Neuronal stem cell (in vitro differentiated cells): ENCODE measurements at regions not wholly inside any gene's neighbourhood (a gene's known extent, or its start where the extent isn't known, plus 50 kb on each side); places are given as distances from the start of the nearest gene placed in this dataset.

ENCODE experiments used
- DNase-seq: peaks from one replicate; pipeline ENCODE4 v3.0.0-alpha.2; 2013; ENCODE audit warnings: low spot score
- H2AFZ ChIP-seq: one replicate; pipeline ENCODE4 v1.6.1; 2013; ENCODE audit warnings: mild to moderate bottlenecking, low read length, inconsistent platforms
- H2AK5ac ChIP-seq: 2 replicates; pipeline ENCODE4 v1.6.1; 2013; ENCODE audit warnings: low read depth, mild to moderate bottlenecking, inconsistent platforms, low read length, moderate library complexity, mixed read lengths
- H2BK120ac ChIP-seq: 2 replicates; pipeline ENCODE4 v1.6.1; 2013; ENCODE audit warnings: low read depth, mild to moderate bottlenecking, inconsistent platforms, low read length, moderate library complexity, mixed read lengths
- H2BK12ac ChIP-seq: one replicate; pipeline ENCODE4 v1.6.1; 2013; ENCODE audit warnings: low read length, inconsistent platforms
- H2BK15ac ChIP-seq: 2 replicates; pipeline ENCODE4 v1.6.1; 2013; ENCODE audit warnings: mild to moderate bottlenecking, low read length, inconsistent platforms, mixed read lengths
- H2BK5ac ChIP-seq: one replicate; pipeline ENCODE4 v1.6.1; 2013; ENCODE audit warnings: inconsistent platforms, mild to moderate bottlenecking, low read length, moderate library complexity
- H3K14ac ChIP-seq: one replicate; pipeline ENCODE4 v1.6.1; 2013; ENCODE audit warnings: low read length, inconsistent platforms
- H3K18ac ChIP-seq: 2 replicates; pipeline ENCODE4 v1.6.1; 2013; ENCODE audit warnings: low read length, inconsistent platforms
- H3K23ac ChIP-seq: 2 replicates; pipeline ENCODE4 v1.6.1; 2013; ENCODE audit warnings: low read depth, mild to moderate bottlenecking, mixed read lengths, low read length, inconsistent platforms; ENCODE audit not compliant: poor library complexity
- H3K27ac ChIP-seq: replicated peaks from 3 replicates; pipeline ENCODE4 v1.5.1; 2013; ENCODE audit warnings: low read length, inconsistent platforms
- H3K27me3 ChIP-seq, 3 experiments: 2 replicates each; pipeline ENCODE4 v1.6.1; 2013; ENCODE audit warnings: low read length in 3 of 3, mild to moderate bottlenecking in 2 of 3, inconsistent platforms in 1 of 3, low read depth in 1 of 3, mixed read lengths in 1 of 3, moderate library complexity in 1 of 3; ENCODE audit not compliant: control insufficient read depth in 3 of 3, insufficient read depth in 3 of 3
- H3K36me3 ChIP-seq, 2 donors: replicated peaks in 1 of 2; 2 replicates each; pipeline ENCODE4 v1.6.1; 2013; ENCODE audit warnings: low read length in 2 of 2; ENCODE audit not compliant: control insufficient read depth in 2 of 2, insufficient read depth in 2 of 2
- H3K4ac ChIP-seq: 2 replicates; pipeline ENCODE4 v1.6.1; 2013; ENCODE audit warnings: inconsistent platforms, mild to moderate bottlenecking, low read length, moderate library complexity
- H3K4me1 ChIP-seq, 2 donors: 1 replicate in 1 of 2; 2 replicates in 1 of 2; pipeline ENCODE4 v1.6.1; 2013; ENCODE audit warnings: low read length in 2 of 2, low read depth in 1 of 2; ENCODE audit not compliant: control insufficient read depth in 2 of 2, insufficient read depth in 1 of 2
- H3K4me2 ChIP-seq: one replicate; pipeline ENCODE4 v1.6.1; 2013; ENCODE audit warnings: mild to moderate bottlenecking, low read length, inconsistent platforms; ENCODE audit not compliant: insufficient read depth, poor library complexity, severe bottlenecking
- H3K4me3 ChIP-seq, 2 donors: 2 replicates each; pipeline ENCODE4 v1.5.1; 2013; ENCODE audit warnings: low read length in 2 of 2, mild to moderate bottlenecking in 2 of 2, inconsistent platforms in 1 of 2, moderate library complexity in 1 of 2
- H3K79me1 ChIP-seq: one replicate; pipeline ENCODE4 v1.6.1; 2013; ENCODE audit warnings: low read depth, mild to moderate bottlenecking, inconsistent platforms, low read length, moderate library complexity
- H3K9ac ChIP-seq: one replicate; pipeline ENCODE4 v1.6.1; 2013; ENCODE audit warnings: mild to moderate bottlenecking, low read depth, low read length, inconsistent platforms; ENCODE audit not compliant: poor library complexity
- H3K9me3 ChIP-seq, 2 donors: replicated peaks in 1 of 2; 2 replicates each; pipeline versions ENCODE3 to v1.6.1; 2013; ENCODE audit warnings: low read length in 2 of 2, mild to moderate bottlenecking in 2 of 2, inconsistent platforms in 1 of 2, low read depth in 1 of 2, mixed read lengths in 1 of 2, moderate library complexity in 1 of 2; ENCODE audit not compliant: control insufficient read depth in 2 of 2, insufficient read depth in 1 of 2
- H4K8ac ChIP-seq: one replicate; pipeline ENCODE4 v1.6.1; 2013; ENCODE audit warnings: low read depth, mild to moderate bottlenecking, inconsistent platforms, low read length, moderate library complexity
- H4K91ac ChIP-seq: one replicate; pipeline ENCODE4 v1.6.1; 2013; ENCODE audit warnings: low read length, low read depth, mild to moderate bottlenecking, inconsistent platforms; ENCODE audit not compliant: poor library complexity
- WGBS, 2 donors: extraction: QIAGEN DNeasy Blood & Tissue Kit; methylation state at CpG; one replicate each; pipeline ENCODE4 v1.1.7; 2013; ENCODE audit warnings: missing lambda C conversion rate in 2 of 2, mixed read lengths in 1 of 2; ENCODE audit not compliant: insufficient read length in 2 of 2, insufficient replicate concordance in 1 of 2; ENCODE audit errors: extremely low coverage in 2 of 2; 5-methylcytosine and 5-hydroxymethylcytosine counted together

- Histone ChIP-seq H3K4ac (no peak overlapping the region), H3K9ac (no peak overlapping the region), H3K79me1 (no peaks in the 10 kb centered on the region), H2BK15ac (no peak overlapping the region), H2AFZ (no peak overlapping the region), H3K36me3 (no peaks in the 10 kb centered on the region), H3K14ac (no peak overlapping the region), H3K27ac (no peak overlapping the region), H3K18ac (no peak overlapping the region), H3K4me3 (no peak overlapping the region), H4K8ac (no peak overlapping the region), H2BK12ac (no peak overlapping the region), H2BK5ac (no peak overlapping the region), H3K23ac (no peak overlapping the region), H3K4me1 (no peaks in the 10 kb centered on the region), H2BK120ac (no peak overlapping the region), H3K9me3 (no peaks in the 10 kb centered on the region), H4K91ac (no peak overlapping the region), H3K4me2 (no peak overlapping the region), H3K27me3 (no peaks in the 10 kb centered on the region), H2AK5ac (no peak overlapping the region)
- no CpG with 5 or more reads among the region's 1 CpG for WGBS, 2 donors
- DNase-seq = no peak
Measured at GRCh38 chr1:239262538-239262937, 123.8 kb upstream of the CHRM3 start.

GRCh38 chr1:239261521-239261920, 124.8 kb upstream of the CHRM3 start:
- no CpG with 5 or more reads among the region's 2 CpGs for WGBS, 2 donors
- Histone ChIP-seq H3K79me1 (no peaks in the 10 kb centered on the region), H3K36me3 (no peaks in the 10 kb centered on the region), H3K4me2 (no peak overlapping the region), H3K9ac (no peak overlapping the region), H3K23ac (no peak overlapping the region), H2AFZ (no peak overlapping the region), H3K27me3 (no peaks in the 10 kb centered on the region), H3K27ac (no peak overlapping the region), H2BK120ac (no peak overlapping the region), H3K4ac (no peak overlapping the region), H4K8ac (no peak overlapping the region), H2AK5ac (no peak overlapping the region), H3K14ac (no peak overlapping the region), H3K9me3 (peaks cover 0 to 2% of the 10 kb centered on the region in 2 donors), H2BK12ac (no peak overlapping the region), H4K91ac (no peak overlapping the region), H2BK5ac (no peak overlapping the region), H3K4me1 (no peaks in the 10 kb centered on the region), H3K4me3 (no peak overlapping the region), H3K18ac (no peak overlapping the region), H2BK15ac (no peak overlapping the region)
- DNase-seq = no peak

DNA sequence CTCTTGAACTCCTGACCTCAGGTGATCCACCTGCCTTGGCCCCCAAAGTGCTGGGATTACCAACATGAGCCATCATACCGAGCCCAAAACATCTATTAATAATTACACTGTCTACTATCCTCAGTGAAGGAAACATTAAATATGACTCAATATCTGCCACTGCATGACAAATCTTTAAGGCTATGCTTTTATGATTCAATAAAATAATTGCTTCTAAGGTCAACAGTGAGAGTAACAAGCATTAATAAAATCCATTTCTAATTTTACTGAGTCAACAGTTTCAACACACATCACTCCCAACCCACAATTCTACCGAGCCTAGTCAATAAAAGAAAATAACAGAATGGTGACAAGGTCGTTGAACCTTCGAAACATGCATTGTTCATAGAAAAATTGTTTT, 125.5 kb upstream of the CHRM3 start:
- Histone ChIP-seq H3K4me3 (no peak overlapping the region), H2AK5ac (no peak overlapping the region), H3K4ac (no peak overlapping the region), H3K27ac (no peak overlapping the region), H2BK12ac (no peak overlapping the region), H4K8ac (no peak overlapping the region), H2AFZ (no peak overlapping the region), H2BK15ac (no peak overlapping the region), H3K14ac (no peak overlapping the region), H3K18ac (no peak overlapping the region), H2BK120ac (no peak overlapping the region), H2BK5ac (no peak overlapping the region), H3K4me2 (no peak overlapping the region), H3K9me3 (peaks cover 0 to 2% of the 10 kb centered on the region in 2 donors), H3K23ac (no peak overlapping the region), H4K91ac (no peak overlapping the region), H3K9ac (no peak overlapping the region), H3K4me1 (no peaks in the 10 kb centered on the region), H3K27me3 (no peaks in the 10 kb centered on the region), H3K36me3 (no peaks in the 10 kb centered on the region), H3K79me1 (no peaks in the 10 kb centered on the region)
- DNase-seq = no peak
- WGBS, 2 donors = no CpG with 5 or more reads among the region's 4 CpGs

GRCh38 chr1:239255628-239256160, 130.7 kb upstream of the CHRM3 start:
- no peak overlapping the region for H2BK15ac ChIP-seq
- no peak overlapping the region for H4K91ac ChIP-seq
- H3K27ac ChIP-seq = no peak overlapping the region
- H2AK5ac ChIP-seq = no peak overlapping the region
- DNase-seq = no peak
- H3K4me3 ChIP-seq = no peak overlapping the region
- H3K14ac ChIP-seq = no peak overlapping the region
- no peak overlapping the region for H4K8ac ChIP-seq
- H3K36me3 ChIP-seq = no peaks in the 10 kb centered on the region
- H3K18ac ChIP-seq = peak overlapping the region; percentile 13
- H3K4ac ChIP-seq = no peak overlapping the region
- no peak overlapping the region for H2BK5ac ChIP-seq
- no peak overlapping the region for H3K9ac ChIP-seq
- peaks cover 2% of the 10 kb centered on the region in 2 donors for H3K4me1 ChIP-seq
- H3K79me1 ChIP-seq = no peaks in the 10 kb centered on the region
- H3K27me3 ChIP-seq = no peaks in the 10 kb centered on the region
- H3K23ac ChIP-seq = peak overlapping the region; percentile 35
- H2AFZ ChIP-seq = no peak overlapping the region
- peaks cover 0 to 4% of the 10 kb centered on the region in 2 donors for H3K9me3 ChIP-seq
- H2BK120ac ChIP-seq = no peak overlapping the region
- no peak overlapping the region for H3K4me2 ChIP-seq
- no peak overlapping the region for H2BK12ac ChIP-seq
- no CpG with 5 or more reads among the region's 22 CpGs for WGBS, 2 donors
